OCI-LY3 (cell line): ENCODE measurements at regions not wholly inside any gene's neighbourhood (a gene's known extent, or its start where the extent isn't known, plus 50 kb on each side); places are given as distances from the start of the nearest gene placed in this dataset.

Experiments used
- EZH2phosphoT487 ChIP-seq: fragments of 200-600 bp; shearing (Covaris generic); IDR thresholded peaks from 2 replicates; pipeline ENCODE4 v1.6.1; 2018; ENCODE audit warnings: antibody characterized with exemption, mixed run types, low read depth
- TF ChIP-seq, protein P1 (sequence below): fragments of 200-600, 300-600 bp; sonication (generic); IDR thresholded peaks from 2 replicates; pipeline ENCODE4 v1.5.1; 2014; ENCODE audit warnings: antibody characterized with exemption, low read length, low read depth

DNA sequence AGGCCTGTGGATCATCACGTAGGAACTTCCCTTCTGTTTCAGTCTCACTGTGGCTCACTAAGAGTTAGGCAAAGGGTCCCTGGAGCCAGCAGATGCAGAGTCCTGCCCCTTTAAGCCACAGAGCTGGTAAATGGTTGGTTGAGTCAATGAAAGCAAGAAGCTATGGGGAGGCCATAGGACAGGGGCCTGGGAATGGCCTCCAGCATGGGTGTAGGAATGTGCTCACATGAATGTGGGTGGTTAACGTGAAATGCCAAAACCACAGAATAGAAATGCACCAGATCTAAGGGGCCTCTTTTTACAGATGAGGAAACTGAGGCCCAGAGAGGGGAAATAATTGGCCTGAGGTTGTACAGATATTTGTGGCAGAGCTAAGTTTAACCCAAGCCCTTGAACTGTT lies 150.3 kb downstream of the TLE3 start:
- TF ChIP-seq, protein P1, sequence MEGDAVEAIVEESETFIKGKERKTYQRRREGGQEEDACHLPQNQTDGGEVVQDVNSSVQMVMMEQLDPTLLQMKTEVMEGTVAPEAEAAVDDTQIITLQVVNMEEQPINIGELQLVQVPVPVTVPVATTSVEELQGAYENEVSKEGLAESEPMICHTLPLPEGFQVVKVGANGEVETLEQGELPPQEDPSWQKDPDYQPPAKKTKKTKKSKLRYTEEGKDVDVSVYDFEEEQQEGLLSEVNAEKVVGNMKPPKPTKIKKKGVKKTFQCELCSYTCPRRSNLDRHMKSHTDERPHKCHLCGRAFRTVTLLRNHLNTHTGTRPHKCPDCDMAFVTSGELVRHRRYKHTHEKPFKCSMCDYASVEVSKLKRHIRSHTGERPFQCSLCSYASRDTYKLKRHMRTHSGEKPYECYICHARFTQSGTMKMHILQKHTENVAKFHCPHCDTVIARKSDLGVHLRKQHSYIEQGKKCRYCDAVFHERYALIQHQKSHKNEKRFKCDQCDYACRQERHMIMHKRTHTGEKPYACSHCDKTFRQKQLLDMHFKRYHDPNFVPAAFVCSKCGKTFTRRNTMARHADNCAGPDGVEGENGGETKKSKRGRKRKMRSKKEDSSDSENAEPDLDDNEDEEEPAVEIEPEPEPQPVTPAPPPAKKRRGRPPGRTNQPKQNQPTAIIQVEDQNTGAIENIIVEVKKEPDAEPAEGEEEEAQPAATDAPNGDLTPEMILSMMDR, result no peak
- TF ChIP-seq EZH2phosphoT487, result no peak
